ENCODE measurements at regions not wholly inside any gene's neighbourhood (a gene's known extent, or its start where the extent isn't known, plus 50 kb on each side); places are given as distances from the start of the nearest gene placed in this dataset.
A peak's percentile ranks its signal among the peaks of the same experiment; 100 is the strongest.

GRCh38 chr4:44118971-44119680, 329.5 kb downstream of the KCTD8 start:
- DNase-seq (ENCODE audit: low read depth), result peak; percentile 2

GRCh38 chr4:44120646-44121045, 328.0 kb downstream of the KCTD8 start:
- no peak for DNase-seq (ENCODE audit: low read depth)

GRCh38 chr4:44121210-44121609, 327.4 kb downstream of the KCTD8 start:
- DNase-seq (ENCODE audit: low read depth), result peak; percentile 2

Data from ELR (cell line).